GM23248 (cell line): ENCODE measurements at regions not wholly inside any gene's neighbourhood (a gene's known extent, or its start where the extent isn't known, plus 50 kb on each side); places are given as distances from the start of the nearest gene placed in this dataset.

ENCODE experiments used
- EZH2 ChIP-seq: fragments of 200-600 bp; sonication (generic); IDR thresholded peaks from 2 replicates; pipeline ENCODE4 v1.6.1; 2018; ENCODE audit warnings: antibody characterized with exemption, mild to moderate bottlenecking; ENCODE audit not compliant: insufficient read depth, poor library complexity, severe bottlenecking
- EZH2phosphoT487 ChIP-seq: fragments of 200-600 bp; sonication (generic); IDR thresholded peaks from 2 replicates; pipeline ENCODE4 v1.6.1; 2018; ENCODE audit warnings: antibody characterized with exemption, moderate library complexity, mild to moderate bottlenecking, low read depth; ENCODE audit not compliant: insufficient read depth

GRCh38 chr5:143896966-143897365 is 85.0 kb downstream of the HMHB1 start:
- TF ChIP-seq EZH2phosphoT487 (no peak), EZH2 (no peak)
